22Rv1 (cell line): ENCODE measurements at regions not wholly inside any gene's neighbourhood (a gene's known extent, or its start where the extent isn't known, plus 50 kb on each side); places are given as distances from the start of the nearest gene placed in this dataset.

Experiments used
- CTCF ChIP-seq: fragments of 450-650 bp; IDR thresholded peaks from 2 replicates; pipeline ENCODE4 v1.5.1; 2017; ENCODE audit warnings: mild to moderate bottlenecking
- ZFX ChIP-seq: fragments of 450-650 bp; IDR thresholded peaks from 2 replicates; pipeline ENCODE4 v1.6.1; 2017; ENCODE audit warnings: antibody characterized with exemption, borderline replicate concordance

GRCh38 chr13:89827552-89827951 lies 1519.9 kb upstream of the MIR17HG start:
- TF ChIP-seq CTCF: no peak
- TF ChIP-seq ZFX: no peak
